IPS-18a (cell line): ENCODE measurements at regions not wholly inside any gene's neighbourhood (a gene's known extent, or its start where the extent isn't known, plus 50 kb on each side); places are given as distances from the start of the nearest gene placed in this dataset.
"Not testable (repeated sequence)": the region's sequence is repeated elsewhere in the genome, so short reads cannot be mapped to it uniquely, and the experiment has no call there.

Source experiments
- H3K27ac ChIP-seq: one replicate; pipeline ENCODE4 v1.5.1; 2013; ENCODE audit warnings: low read length
- H3K27me3 ChIP-seq: one replicate; pipeline ENCODE4 v1.6.1; 2013; ENCODE audit warnings: mild to moderate bottlenecking, low read length; ENCODE audit not compliant: control insufficient read depth, insufficient read depth
- H3K36me3 ChIP-seq: one replicate; pipeline ENCODE4 v1.6.1; 2013; ENCODE audit warnings: low read depth, low read length; ENCODE audit not compliant: control insufficient read depth
- H3K4me1 ChIP-seq: one replicate; pipeline ENCODE4 v1.6.1; 2013; ENCODE audit warnings: low read depth, low read length; ENCODE audit not compliant: control insufficient read depth
- H3K4me3 ChIP-seq: one replicate; pipeline ENCODE4 v1.5.1; 2013; ENCODE audit warnings: low read length
- H3K9ac ChIP-seq: one replicate; pipeline ENCODE4 v1.6.1; 2013; ENCODE audit warnings: mild to moderate bottlenecking, low read length, moderate library complexity
- H3K9me3 ChIP-seq: one replicate; pipeline ENCODE4 v1.6.1; 2013; ENCODE audit warnings: low read depth, low read length; ENCODE audit not compliant: control insufficient read depth

DNA sequence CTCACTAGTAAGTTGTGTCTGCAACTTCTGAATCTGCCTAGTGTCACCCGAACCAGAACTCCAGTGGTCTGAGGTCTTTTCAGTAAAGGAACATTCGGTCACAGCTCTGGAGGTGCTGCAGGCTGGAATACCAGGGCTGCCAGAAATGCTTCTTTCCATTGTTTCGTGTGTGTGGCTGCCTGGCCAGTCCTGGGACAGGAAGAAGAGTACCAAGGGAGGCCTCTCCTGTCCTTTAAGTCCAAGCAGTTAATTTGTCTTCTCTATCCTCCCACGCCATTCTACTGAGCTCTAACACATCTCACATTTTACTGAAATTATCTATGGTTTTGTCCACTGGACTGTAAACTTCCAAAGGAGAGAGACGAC is 196.0 kb downstream of the LNPK start:
- Histone ChIP-seq H3K9ac (no peak overlapping the region), H3K36me3 (no peaks in the 10 kb centered on the region), H3K4me1 (no peaks in the 10 kb centered on the region), H3K27ac (no peak overlapping the region), H3K4me3 (no peak overlapping the region), H3K9me3 (no peaks in the 10 kb centered on the region), H3K27me3 (no peaks in the 10 kb centered on the region)

DNA sequence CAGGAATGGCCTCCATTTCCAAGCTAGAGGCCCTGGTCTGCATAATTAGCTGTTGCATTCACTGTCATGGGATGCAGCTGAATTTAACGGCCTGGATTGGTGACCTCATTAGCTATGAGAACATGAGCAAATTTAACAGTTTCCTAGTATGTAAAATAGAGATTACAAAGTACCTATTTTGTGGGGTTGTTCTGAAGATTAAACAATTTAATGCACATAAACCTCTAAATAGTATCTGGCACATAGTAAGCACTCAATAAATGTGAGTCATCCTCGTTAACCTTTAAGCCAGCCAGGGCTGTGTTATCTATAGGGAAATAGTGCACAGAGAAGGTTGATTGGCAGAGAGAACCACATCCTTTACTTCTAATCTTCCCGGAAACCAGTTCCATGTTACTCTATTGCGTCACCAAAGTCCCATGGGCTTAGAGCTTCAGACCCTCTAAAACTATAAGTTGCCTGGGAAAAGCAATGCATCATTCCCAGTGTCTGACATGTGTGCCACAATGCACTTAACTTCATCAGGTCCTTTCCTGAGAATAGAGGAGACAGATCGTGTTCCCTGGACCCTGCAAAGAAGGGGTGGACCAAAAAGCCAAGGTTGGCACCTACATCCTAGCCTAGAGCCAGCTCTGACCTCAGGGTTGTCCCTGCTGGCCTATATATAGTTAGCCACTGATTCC is 196.5 kb downstream of the LNPK start:
- Histone ChIP-seq H3K9ac (no peak overlapping the region), H3K9me3 (no peaks in the 10 kb centered on the region), H3K27ac (no peak overlapping the region), H3K27me3 (no peaks in the 10 kb centered on the region), H3K4me1 (no peaks in the 10 kb centered on the region), H3K4me3 (no peak overlapping the region), H3K36me3 (no peaks in the 10 kb centered on the region)

DNA sequence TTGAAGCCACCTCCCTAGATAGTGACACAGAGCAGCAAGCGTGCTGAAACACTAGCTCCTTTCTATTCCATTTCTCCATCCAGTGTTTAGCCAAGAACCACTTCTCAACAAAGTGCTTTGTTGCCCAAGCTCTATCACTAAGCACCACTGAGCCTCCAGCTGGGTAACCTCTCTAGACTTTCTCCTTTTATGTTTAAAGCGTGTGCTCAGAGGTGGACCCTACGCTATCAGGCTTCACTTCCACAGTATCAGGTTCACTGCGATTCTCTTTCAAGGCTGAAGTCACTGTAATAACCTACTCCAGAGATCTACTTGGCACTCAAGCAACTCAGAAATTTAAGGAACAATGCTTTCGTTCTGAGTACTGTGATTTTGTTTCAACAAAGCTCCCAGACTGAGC is 197.9 kb downstream of the LNPK start:
- Histone ChIP-seq H3K27ac (no peak overlapping the region), H3K36me3 (no peaks in the 10 kb centered on the region), H3K9me3 (no peaks in the 10 kb centered on the region), H3K9ac (no peak overlapping the region), H3K4me1 (no peaks in the 10 kb centered on the region), H3K4me3 (no peak overlapping the region), H3K27me3 (no peaks in the 10 kb centered on the region)

DNA sequence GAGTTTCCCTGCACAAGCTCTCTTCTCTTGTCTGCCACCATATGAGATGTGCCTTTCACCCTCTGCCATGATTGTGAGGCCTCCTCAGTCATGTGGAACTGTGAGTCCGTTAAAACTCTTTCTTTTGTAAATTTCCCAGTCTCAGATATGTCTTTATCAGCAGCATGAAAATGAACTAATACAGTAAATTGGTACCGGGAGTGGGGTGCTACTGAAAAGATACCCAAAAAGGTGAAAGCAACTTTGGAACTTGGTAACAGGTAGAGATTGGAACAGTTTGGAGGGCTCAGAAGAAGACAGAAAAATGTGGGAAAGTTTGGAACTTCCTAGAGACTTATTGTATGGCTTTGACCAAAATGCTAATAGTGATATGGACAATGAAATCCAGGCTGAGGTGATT is 205.6 kb downstream of the LNPK start:
- H3K36me3 ChIP-seq, H3K27me3 ChIP-seq, H3K4me1 ChIP-seq, H3K4me3 ChIP-seq, H3K9me3 ChIP-seq, H3K9ac ChIP-seq, H3K27ac ChIP-seq: not testable (repeated sequence)

DNA sequence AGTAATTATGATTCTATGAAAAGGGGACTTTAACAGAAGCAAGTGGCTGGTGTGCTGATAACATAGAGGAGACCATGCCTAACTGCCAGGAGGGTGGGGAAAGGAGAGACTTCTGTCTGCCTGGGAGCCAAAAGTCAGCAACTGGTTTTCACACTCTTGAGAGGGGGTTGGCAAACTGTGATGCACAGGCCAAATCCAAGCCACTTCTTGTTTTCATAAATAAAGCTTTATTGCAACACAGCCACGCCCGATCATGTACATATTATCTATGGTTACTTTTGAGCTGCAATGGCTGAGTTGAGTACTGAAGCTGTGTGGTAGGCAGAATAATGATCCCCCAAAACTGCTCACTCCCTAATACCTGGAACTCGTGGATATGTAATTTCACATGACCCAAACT is 208.4 kb downstream of the LNPK start:
- H3K4me3 ChIP-seq, result no peak overlapping the region
- no peak overlapping the region for H3K9ac ChIP-seq
- H3K9me3 ChIP-seq, result peaks cover 5% of the 10 kb centered on the region
- H3K4me1 ChIP-seq, result no peaks in the 10 kb centered on the region
- H3K27ac ChIP-seq, result no peak overlapping the region
- no peaks in the 10 kb centered on the region for H3K27me3 ChIP-seq
- H3K36me3 ChIP-seq, result no peaks in the 10 kb centered on the region

DNA sequence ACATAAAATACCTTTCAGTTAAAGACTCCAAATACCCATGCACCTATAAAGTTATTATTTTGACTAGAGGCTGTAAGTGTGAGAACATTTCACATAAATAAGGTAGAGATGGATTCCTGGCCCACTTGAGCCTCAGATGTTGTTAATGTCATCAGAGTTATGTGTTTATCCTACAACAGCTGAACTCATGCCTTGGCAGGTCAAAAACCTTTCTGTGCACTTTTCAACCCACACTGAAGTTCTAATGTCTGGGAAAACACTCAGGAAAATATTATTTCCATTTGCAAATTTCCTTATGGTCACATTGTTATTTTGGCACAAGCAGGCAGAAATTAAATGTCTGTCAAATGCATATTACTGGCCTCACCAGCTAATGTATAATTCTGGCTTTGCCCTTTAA is 209.2 kb downstream of the LNPK start:
- peaks cover 5% of the 10 kb centered on the region for H3K9me3 ChIP-seq
- H3K27me3 ChIP-seq, result no peaks in the 10 kb centered on the region
- H3K9ac ChIP-seq, result no peak overlapping the region
- H3K27ac ChIP-seq, result no peak overlapping the region
- no peak overlapping the region for H3K4me3 ChIP-seq
- no peaks in the 10 kb centered on the region for H3K4me1 ChIP-seq
- no peaks in the 10 kb centered on the region for H3K36me3 ChIP-seq

DNA sequence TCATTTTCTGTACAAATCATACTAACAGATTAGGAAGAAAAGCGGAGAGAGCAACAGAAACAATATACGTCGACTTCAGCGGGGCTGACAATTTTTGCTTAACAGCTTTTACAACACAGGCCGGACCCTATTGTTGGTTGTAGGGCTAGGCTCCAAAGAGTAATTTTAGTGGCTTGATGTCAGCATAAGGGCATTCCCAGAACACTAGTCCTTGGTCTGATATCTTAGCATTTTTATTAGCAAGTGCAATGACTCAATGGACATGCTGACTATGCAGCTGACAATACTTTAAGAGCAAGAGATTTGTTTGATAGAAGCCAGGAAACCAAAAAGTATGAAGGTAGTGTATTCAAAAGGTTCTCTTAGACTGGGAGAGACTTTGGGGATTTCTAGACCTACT is 209.9 kb downstream of the LNPK start:
- no peak overlapping the region for H3K27ac ChIP-seq
- H3K4me3 ChIP-seq, result no peak overlapping the region
- no peak overlapping the region for H3K9ac ChIP-seq
- H3K36me3 ChIP-seq, result no peaks in the 10 kb centered on the region
- no peaks in the 10 kb centered on the region for H3K4me1 ChIP-seq
- peaks cover 5% of the 10 kb centered on the region for H3K9me3 ChIP-seq
- H3K27me3 ChIP-seq, result no peaks in the 10 kb centered on the region

DNA sequence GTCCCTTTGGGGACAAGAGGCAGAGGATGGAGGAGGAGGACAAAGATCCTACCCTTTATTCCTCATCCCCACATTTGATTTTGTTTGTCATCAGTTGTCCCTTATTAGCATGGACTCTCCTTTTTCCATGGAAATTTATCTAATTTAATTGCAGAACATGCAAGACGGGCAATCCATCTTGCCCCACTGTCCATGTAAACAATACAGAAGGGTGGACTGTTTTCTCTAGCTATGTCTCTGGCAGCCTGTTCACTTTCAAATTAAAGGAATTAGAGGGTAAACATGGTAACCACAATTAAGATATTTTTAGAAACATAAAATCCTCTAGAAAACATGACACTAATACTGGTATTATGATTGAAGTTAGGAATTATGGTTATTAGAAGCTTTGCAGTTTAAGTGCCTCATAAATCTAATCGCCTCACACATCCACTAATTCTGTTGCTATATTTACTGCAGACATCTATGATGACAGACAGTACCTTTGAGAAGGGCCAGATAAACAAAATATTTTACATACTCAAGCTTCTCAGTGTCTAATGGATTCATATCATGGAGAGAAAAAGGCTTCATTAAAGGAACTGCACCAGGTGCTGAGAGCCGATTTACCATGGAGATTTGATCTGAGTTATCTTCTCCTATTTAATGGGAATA is 215.5 kb downstream of the LNPK start:
- H3K4me1 ChIP-seq, result no peaks in the 10 kb centered on the region
- H3K9ac ChIP-seq, result no peak overlapping the region
- H3K4me3 ChIP-seq, result no peak overlapping the region
- H3K9me3 ChIP-seq, result no peaks in the 10 kb centered on the region
- H3K36me3 ChIP-seq, result no peaks in the 10 kb centered on the region
- H3K27ac ChIP-seq, result no peak overlapping the region
- no peaks in the 10 kb centered on the region for H3K27me3 ChIP-seq

DNA sequence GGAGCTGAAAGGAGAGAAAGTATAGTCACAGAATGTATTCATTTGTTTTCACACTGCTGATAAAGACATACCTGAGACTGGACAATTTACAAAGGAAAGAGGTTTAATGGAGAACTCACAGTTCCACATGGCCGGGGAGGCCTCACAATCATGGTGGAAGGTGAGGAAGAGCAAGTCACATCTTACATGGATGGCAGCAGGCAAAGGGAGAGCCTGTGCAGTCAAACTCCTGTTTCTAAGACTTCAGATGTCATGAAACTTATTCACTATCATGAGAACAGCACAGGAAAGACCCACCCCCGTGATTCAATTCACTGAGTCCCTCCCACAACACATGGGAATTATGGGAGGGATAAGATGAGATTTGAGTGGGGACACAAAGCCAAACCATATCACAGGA is 224.7 kb downstream of the LNPK start:
- H3K27me3 ChIP-seq, H3K9ac ChIP-seq, H3K36me3 ChIP-seq, H3K4me3 ChIP-seq, H3K4me1 ChIP-seq, H3K27ac ChIP-seq, H3K9me3 ChIP-seq: not testable (repeated sequence)

DNA sequence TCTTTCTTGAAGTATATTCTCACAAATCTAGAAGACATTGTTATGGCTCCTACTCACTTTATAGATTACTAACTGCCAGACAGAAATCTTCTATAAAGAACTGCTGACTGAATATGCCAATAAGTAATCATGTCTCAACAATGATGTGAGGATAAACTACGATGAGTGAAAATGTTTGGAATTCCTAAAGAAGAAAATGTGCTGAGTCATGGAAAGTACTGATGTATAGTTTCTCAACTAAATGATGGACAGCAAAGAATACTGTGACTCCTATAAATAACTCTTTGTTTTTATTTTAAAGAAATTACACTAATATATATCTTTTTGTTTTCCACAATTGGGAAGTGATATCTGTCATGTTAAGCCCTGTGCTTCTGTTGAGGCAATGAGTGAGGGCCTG is 232.9 kb downstream of the LNPK start:
- Histone ChIP-seq H3K4me3 (no peak overlapping the region), H3K9ac (no peak overlapping the region), H3K9me3 (no peaks in the 10 kb centered on the region), H3K27me3 (no peaks in the 10 kb centered on the region), H3K4me1 (peaks cover 5% of the 10 kb centered on the region), H3K27ac (no peak overlapping the region), H3K36me3 (no peaks in the 10 kb centered on the region)

DNA sequence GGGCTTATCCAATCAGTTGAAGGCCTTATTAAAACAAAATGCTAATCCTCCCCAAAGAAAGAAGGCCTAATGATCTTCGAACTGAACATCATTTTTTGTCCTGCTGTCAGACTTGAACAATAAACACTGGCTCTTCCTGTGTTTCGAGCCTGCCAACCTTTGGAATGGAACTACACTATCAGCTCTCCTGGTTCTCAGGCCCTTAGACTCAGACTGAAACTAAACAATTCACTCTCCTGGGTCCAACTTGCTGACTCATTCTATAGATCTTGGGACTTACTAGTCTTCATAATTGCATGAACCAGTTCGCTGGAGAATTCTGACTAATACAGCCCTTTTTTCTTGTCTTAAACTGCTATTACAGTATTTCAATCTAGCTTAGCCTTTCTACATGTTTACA is 235.2 kb downstream of the LNPK start:
- Histone ChIP-seq H3K4me3 (no peak overlapping the region), H3K9me3 (no peaks in the 10 kb centered on the region), H3K27ac (no peak overlapping the region), H3K4me1 (peaks cover 5% of the 10 kb centered on the region), H3K9ac (no peak overlapping the region), H3K36me3 (no peaks in the 10 kb centered on the region), H3K27me3 (no peaks in the 10 kb centered on the region)

DNA sequence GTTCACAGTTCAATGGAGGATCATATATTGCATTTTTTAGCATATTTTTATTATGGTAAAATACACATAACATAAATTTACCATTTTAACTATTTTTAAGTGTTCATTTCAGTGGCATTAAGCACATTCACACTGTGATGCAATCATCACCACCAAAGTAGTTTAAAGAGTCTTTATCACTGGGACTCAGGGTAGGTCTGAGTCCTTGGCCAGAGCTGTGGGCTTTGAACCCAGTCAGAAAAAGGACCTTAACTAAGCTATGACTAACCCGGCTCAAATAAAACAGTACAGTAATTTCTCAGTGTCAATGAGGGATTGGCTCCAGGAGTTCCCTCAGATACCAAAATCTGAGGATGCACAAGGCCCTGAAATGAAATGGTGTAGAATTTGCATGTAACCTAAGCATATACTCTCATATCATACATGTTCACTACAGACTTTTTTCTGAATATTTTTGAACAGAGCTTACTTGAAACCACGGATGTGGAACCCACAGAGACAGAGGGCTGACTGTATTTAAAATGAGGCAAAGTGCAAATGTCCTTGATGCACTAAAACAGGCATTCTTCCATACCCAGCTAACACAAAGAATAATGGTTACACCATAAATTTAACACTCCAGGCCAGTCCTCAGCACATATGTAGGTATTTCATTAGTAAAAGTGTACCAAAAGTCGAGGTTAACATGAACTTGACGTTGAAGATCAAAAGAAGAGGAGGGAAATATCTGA is 246.2 kb downstream of the LNPK start:
- Histone ChIP-seq H3K9ac (no peak overlapping the region), H3K36me3 (no peaks in the 10 kb centered on the region), H3K27me3 (peaks cover 6% of the 10 kb centered on the region), H3K4me3 (no peak overlapping the region), H3K9me3 (no peaks in the 10 kb centered on the region), H3K27ac (no peak overlapping the region), H3K4me1 (peaks cover 5% of the 10 kb centered on the region)
